Progenitor cell of endocrine pancreas (in vitro differentiated cells): ENCODE measurements at regions not wholly inside any gene's neighbourhood (a gene's known extent, or its start where the extent isn't known, plus 50 kb on each side); places are given as distances from the start of the nearest gene placed in this dataset.

Experiments
- DNase-seq: peaks from one replicate; pipeline ENCODE4 v3.0.0; 2021; ENCODE audit warnings: low spot score; ENCODE audit not compliant: unreplicated experiment
- H3K27ac Mint-ChIP-seq: 2 replicates; pipeline ENCODE4 v1.8.0; 2021; ENCODE audit warnings: mild to moderate bottlenecking, moderate library complexity, mixed read lengths
- H3K27me3 Mint-ChIP-seq: 2 replicates; pipeline ENCODE4 v1.8.0; 2021; ENCODE audit warnings: mixed read lengths
- H3K36me3 Mint-ChIP-seq: 2 replicates; pipeline ENCODE4 v1.8.0; 2022; ENCODE audit warnings: mixed read lengths; ENCODE audit not compliant: insufficient read depth
- H3K4me1 Mint-ChIP-seq: 2 replicates; pipeline ENCODE4 v1.8.0; 2021; ENCODE audit warnings: low read depth, mixed read lengths
- H3K4me3 Mint-ChIP-seq: 2 replicates; pipeline ENCODE4 v1.8.0; 2021; ENCODE audit warnings: low read depth, mild to moderate bottlenecking, moderate library complexity, mixed read lengths
- H3K9me3 Mint-ChIP-seq: 2 replicates; pipeline ENCODE4 v1.8.0; 2021; ENCODE audit warnings: low read depth, mixed read lengths
- CTCF ChIP-seq: fragments of 200-600 bp; sonication (generic); IDR thresholded peaks from one replicate; pipeline ENCODE4 v1.5.0; 2021; ENCODE audit warnings: antibody characterized with exemption, mild to moderate bottlenecking; ENCODE audit not compliant: unreplicated experiment

DNA sequence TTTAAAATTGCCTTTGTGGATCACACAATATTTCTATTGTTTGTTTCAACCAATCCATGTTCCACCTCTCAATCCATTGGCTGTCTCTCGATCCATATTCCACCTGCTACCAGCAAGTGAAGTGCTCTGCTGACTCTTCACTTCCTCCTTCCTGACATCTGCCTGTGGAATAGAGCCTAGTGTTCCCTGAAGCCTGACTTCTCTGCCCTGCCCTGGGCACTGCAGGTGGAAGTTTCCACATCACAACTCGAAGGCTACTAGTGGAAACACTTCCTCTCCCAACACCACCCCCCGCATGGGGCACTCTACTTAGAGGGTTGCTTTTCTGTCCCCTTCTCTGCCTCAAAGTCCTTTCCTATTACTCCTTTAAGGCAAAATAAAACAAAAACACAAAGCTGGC, 563.8 kb upstream of the IGFBP3 start:
- H3K4me1 Mint-ChIP-seq: no peaks in the 10 kb centered on the region

GRCh38 chr7:46480619-46481018, 559.5 kb upstream of the IGFBP3 start:
- no peak for TF ChIP-seq CTCF
- no peak for DNase-seq
- no peaks in the 10 kb centered on the region for H3K27me3 Mint-ChIP-seq
- peaks cover 4% of the 10 kb centered on the region for H3K9me3 Mint-ChIP-seq
- no peaks in the 10 kb centered on the region for H3K4me1 Mint-ChIP-seq
- no peak overlapping the region for H3K27ac Mint-ChIP-seq
- no peaks in the 10 kb centered on the region for H3K36me3 Mint-ChIP-seq
- no peak overlapping the region for H3K4me3 Mint-ChIP-seq

More for the DNA sequence above, 563.8 kb upstream of the IGFBP3 start:
- DNase-seq: no peak
- no peak for TF ChIP-seq CTCF
- Mint-ChIP-seq H3K27me3 (no peaks in the 10 kb centered on the region), H3K36me3 (no peaks in the 10 kb centered on the region), H3K4me3 (no peak overlapping the region), H3K9me3 (no peaks in the 10 kb centered on the region), H3K27ac (no peak overlapping the region)

- Mint-ChIP-seq H3K4me3 (no peak overlapping the region), H3K27ac (no peak overlapping the region), H3K4me1 (no peaks in the 10 kb centered on the region), H3K9me3 (peaks cover 10% of the 10 kb centered on the region), H3K27me3 (no peaks in the 10 kb centered on the region), H3K36me3 (no peaks in the 10 kb centered on the region)
- TF ChIP-seq CTCF: no peak
- no peak for DNase-seq
Observed at GRCh38 chr7:46479680-46480079, 558.6 kb upstream of the IGFBP3 start.

DNA sequence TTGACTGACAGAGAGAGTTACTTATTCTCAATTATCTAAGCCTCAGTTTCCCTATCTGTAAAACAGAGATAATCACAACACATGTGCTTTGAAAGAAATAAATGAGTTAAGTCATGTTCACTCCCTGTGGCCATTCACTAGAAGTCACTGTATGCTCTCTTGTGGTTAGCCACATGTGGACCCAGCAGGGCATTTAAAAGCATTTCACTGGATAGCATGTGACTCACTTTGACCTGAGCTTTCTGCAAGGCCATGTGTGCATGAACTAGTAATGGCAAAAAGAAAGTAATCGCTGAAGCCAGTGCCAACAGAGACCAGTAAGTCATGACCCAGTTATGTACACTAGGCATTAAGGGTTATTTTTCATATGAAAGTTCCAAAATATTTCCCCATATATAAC, 557.0 kb upstream of the IGFBP3 start:
- Mint-ChIP-seq H3K27me3 (no peaks in the 10 kb centered on the region), H3K4me3 (no peak overlapping the region), H3K9me3 (peaks cover 18% of the 10 kb centered on the region), H3K36me3 (no peaks in the 10 kb centered on the region), H3K27ac (no peak overlapping the region), H3K4me1 (no peaks in the 10 kb centered on the region)
- DNase-seq: no peak
- TF ChIP-seq CTCF: no peak

- Mint-ChIP-seq H3K4me3 (no peak overlapping the region), H3K36me3 (peaks cover 8% of the 10 kb centered on the region), H3K27me3 (no peaks in the 10 kb centered on the region), H3K27ac (no peak overlapping the region), H3K9me3 (peaks cover 60% of the 10 kb centered on the region), H3K4me1 (no peaks in the 10 kb centered on the region)
- DNase-seq: no peak
- no peak for TF ChIP-seq CTCF
Observed at GRCh38 chr7:46468753-46469356, 547.8 kb upstream of the IGFBP3 start.
